ENCODE measurements at regions not wholly inside any gene's neighbourhood (a gene's known extent, or its start where the extent isn't known, plus 50 kb on each side); places are given as distances from the start of the nearest gene placed in this dataset.

GRCh38 chr10:10730471-10731043, 287.1 kb upstream of the CELF2 start:
- H3K27me3 ChIP-seq (ENCODE audit: insufficient read depth, poor library complexity, severe bottlenecking) = no peaks in the 10 kb centered on the region
- DNase-seq (ENCODE audit: low spot score) (no peak), ATAC-seq (ENCODE audit: low read depth) (no peak)
- no peak for TF ChIP-seq CTCF (IDR thresholded peaks at IDR 0.05; ENCODE audit: poor library complexity, severe bottlenecking)
- no peak overlapping the region for H3K4me3 ChIP-seq (ENCODE audit: severe bottlenecking)
- H3K36me3 ChIP-seq (ENCODE audit: low read depth) = no peaks in the 10 kb centered on the region
- H3K9me3 ChIP-seq (ENCODE audit: severe bottlenecking) = no peaks in the 10 kb centered on the region
- no peaks in the 10 kb centered on the region for H3K4me1 ChIP-seq (ENCODE audit: insufficient read depth, poor library complexity, severe bottlenecking)
- no peak overlapping the region for H3K27ac ChIP-seq (ENCODE audit: poor library complexity, severe bottlenecking)

GRCh38 chr10:10731366-10731765, 286.3 kb upstream of the CELF2 start:
- no peaks in the 10 kb centered on the region for H3K27me3 ChIP-seq (ENCODE audit: insufficient read depth, poor library complexity, severe bottlenecking)
- no peak for TF ChIP-seq CTCF (IDR thresholded peaks at IDR 0.05; ENCODE audit: poor library complexity, severe bottlenecking)
- no peak overlapping the region for H3K27ac ChIP-seq (ENCODE audit: poor library complexity, severe bottlenecking)

GRCh38 chr10:10734356-10735064, 283.2 kb upstream of the CELF2 start:
- no peaks in the 10 kb centered on the region for H3K27me3 ChIP-seq (ENCODE audit: insufficient read depth, poor library complexity, severe bottlenecking)
- H3K36me3 ChIP-seq (ENCODE audit: low read depth) = no peaks in the 10 kb centered on the region
- no peak overlapping the region for H3K4me3 ChIP-seq (ENCODE audit: severe bottlenecking)
- no peak overlapping the region for H3K27ac ChIP-seq (ENCODE audit: poor library complexity, severe bottlenecking)
- no peak for ATAC-seq (ENCODE audit: low read depth)
- H3K9me3 ChIP-seq (ENCODE audit: severe bottlenecking) = no peaks in the 10 kb centered on the region
- DNase-seq (ENCODE audit: low spot score) = no peak
- no peak for TF ChIP-seq CTCF (IDR thresholded peaks at IDR 0.05; ENCODE audit: poor library complexity, severe bottlenecking)
- H3K4me1 ChIP-seq (ENCODE audit: insufficient read depth, poor library complexity, severe bottlenecking) = no peaks in the 10 kb centered on the region

More at GRCh38 chr10:10731366-10731765, 286.3 kb upstream of the CELF2 start:
- H3K9me3 ChIP-seq (ENCODE audit: severe bottlenecking) = no peaks in the 10 kb centered on the region
- no peak overlapping the region for H3K4me3 ChIP-seq (ENCODE audit: severe bottlenecking)
- ATAC-seq (ENCODE audit: low read depth) = no peak
- no peaks in the 10 kb centered on the region for H3K36me3 ChIP-seq (ENCODE audit: low read depth)
- H3K4me1 ChIP-seq (ENCODE audit: insufficient read depth, poor library complexity, severe bottlenecking) = no peaks in the 10 kb centered on the region
- no peak for DNase-seq (ENCODE audit: low spot score)

- ATAC-seq (ENCODE audit: low read depth) = no peak
- H3K9me3 ChIP-seq (ENCODE audit: severe bottlenecking) = peaks cover 4% of the 10 kb centered on the region
- no peak overlapping the region for H3K27ac ChIP-seq (ENCODE audit: poor library complexity, severe bottlenecking)
- TF ChIP-seq CTCF (IDR thresholded peaks at IDR 0.05; ENCODE audit: poor library complexity, severe bottlenecking) = no peak
- H3K4me3 ChIP-seq (ENCODE audit: severe bottlenecking) = no peak overlapping the region
- DNase-seq (ENCODE audit: low spot score) = no peak
- H3K36me3 ChIP-seq (ENCODE audit: low read depth) = no peaks in the 10 kb centered on the region
- H3K4me1 ChIP-seq (ENCODE audit: insufficient read depth, poor library complexity, severe bottlenecking) = no peaks in the 10 kb centered on the region
- no peaks in the 10 kb centered on the region for H3K27me3 ChIP-seq (ENCODE audit: insufficient read depth, poor library complexity, severe bottlenecking)
Observed at GRCh38 chr10:10745291-10745690, 272.4 kb upstream of the CELF2 start.

GRCh38 chr10:10755490-10755889, 262.2 kb upstream of the CELF2 start:
- no peak overlapping the region for H3K27ac ChIP-seq (ENCODE audit: poor library complexity, severe bottlenecking)
- no peaks in the 10 kb centered on the region for H3K27me3 ChIP-seq (ENCODE audit: insufficient read depth, poor library complexity, severe bottlenecking)
- ATAC-seq (ENCODE audit: low read depth) (no peak), DNase-seq (ENCODE audit: low spot score) (no peak)
- TF ChIP-seq CTCF (IDR thresholded peaks at IDR 0.05; ENCODE audit: poor library complexity, severe bottlenecking) = no peak
- H3K36me3 ChIP-seq (ENCODE audit: low read depth) = no peaks in the 10 kb centered on the region
- no peaks in the 10 kb centered on the region for H3K9me3 ChIP-seq (ENCODE audit: severe bottlenecking)
- no peaks in the 10 kb centered on the region for H3K4me1 ChIP-seq (ENCODE audit: insufficient read depth, poor library complexity, severe bottlenecking)
- H3K4me3 ChIP-seq (ENCODE audit: severe bottlenecking) = no peak overlapping the region

Data from RWPE2 (cell line).